Stimulated activated CD4-positive, alpha-beta T cell treated with anti-CD3 and anti-CD28 coated beads, Interleukin-1b, Interleukin-23, amount 100 ng/mL, for 24 hours (primary cell): ENCODE measurements at regions not wholly inside any gene's neighbourhood (a gene's known extent, or its start where the extent isn't known, plus 50 kb on each side); places are given as distances from the start of the nearest gene placed in this dataset.

Experiments used
- DNase-seq, 4 experiments: peaks; one replicate each; pipeline ENCODE4 v3.0.0-alpha.2; 2020; ENCODE audit warnings: low read depth in 4 of 4, low spot score in 1 of 4

DNA sequence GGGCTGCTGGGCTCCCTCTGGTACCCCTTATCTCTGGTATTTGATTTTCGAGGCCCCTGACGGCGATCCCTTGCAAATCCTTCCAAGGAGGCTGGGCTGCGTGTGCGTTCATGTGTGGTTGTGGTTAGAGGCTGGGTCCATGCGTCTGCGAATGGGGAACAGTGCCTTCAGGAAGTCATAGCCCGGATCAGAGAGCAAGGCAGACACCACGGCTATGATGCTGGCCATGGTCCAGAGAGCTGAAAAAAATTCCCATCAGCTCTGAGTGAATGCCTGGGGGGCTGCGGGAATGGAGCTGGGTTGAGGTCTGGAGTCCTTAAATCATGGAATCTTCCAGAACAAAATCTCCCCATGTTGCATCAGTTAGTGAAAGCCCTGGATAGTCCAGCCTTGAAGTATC is 145.5 kb downstream of the ACKR3 start:
- no peak for DNase-seq

DNA sequence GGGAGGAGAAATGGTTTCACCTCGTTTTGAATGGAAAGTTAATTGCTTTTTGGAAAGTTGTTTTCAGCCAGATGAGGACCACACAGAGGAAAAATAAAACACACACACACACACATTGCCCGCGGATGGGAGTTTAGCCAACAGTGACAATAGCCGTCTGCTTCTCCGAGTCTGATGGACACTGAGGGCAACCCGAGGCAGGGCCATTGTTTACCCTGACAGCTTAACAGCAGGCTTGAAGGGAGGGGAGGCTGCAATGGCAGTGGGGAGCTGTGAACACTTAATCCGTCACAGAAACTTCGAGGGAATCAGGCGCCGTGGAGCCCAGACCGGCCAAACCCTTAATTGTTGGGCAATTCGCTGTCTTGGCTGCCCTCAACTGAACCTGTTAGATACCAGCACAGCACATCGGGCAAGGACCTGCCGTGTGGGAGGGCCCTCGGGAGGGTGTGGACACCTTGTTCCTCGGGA is 145.9 kb downstream of the ACKR3 start:
- no peak for DNase-seq

DNA sequence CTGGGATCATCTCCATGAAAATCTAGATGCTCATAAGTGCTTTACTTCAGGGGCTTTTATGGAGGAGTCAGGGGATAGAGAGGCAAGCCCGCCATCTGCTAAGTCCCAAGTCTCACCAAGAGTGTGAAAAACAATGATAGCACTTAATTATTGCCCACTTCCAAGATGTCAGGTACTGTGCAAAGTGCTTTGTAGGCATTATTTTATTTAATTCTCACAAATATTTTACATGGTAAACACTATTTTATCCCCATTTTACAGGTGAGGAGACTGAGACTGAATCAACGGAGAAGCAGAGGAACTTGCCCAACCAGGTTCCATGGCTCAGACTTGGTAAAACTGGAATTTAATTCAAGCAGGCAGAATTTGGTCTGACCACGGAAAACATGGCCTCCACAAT is 147.5 kb downstream of the ACKR3 start:
- no peak for DNase-seq

DNA sequence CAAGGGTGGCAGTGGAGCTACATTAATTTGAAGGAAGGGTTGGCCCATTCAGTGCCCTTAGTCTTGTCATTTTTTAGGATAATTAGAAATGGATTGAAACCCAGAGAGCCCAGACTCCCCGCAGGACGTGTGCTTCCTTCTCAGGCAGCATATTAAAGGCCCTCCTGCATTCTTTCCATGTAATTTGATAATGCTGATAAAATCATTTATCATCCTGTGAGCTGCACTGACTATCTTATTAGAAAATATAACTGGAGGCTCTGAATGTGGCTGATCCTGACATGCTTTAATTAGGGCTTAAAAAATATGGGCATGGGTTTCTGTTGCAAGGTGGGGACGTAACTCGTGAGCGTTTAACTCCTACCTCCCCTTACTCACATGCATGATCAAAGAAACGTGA is 148.1 kb downstream of the ACKR3 start:
- no peak for DNase-seq

DNA sequence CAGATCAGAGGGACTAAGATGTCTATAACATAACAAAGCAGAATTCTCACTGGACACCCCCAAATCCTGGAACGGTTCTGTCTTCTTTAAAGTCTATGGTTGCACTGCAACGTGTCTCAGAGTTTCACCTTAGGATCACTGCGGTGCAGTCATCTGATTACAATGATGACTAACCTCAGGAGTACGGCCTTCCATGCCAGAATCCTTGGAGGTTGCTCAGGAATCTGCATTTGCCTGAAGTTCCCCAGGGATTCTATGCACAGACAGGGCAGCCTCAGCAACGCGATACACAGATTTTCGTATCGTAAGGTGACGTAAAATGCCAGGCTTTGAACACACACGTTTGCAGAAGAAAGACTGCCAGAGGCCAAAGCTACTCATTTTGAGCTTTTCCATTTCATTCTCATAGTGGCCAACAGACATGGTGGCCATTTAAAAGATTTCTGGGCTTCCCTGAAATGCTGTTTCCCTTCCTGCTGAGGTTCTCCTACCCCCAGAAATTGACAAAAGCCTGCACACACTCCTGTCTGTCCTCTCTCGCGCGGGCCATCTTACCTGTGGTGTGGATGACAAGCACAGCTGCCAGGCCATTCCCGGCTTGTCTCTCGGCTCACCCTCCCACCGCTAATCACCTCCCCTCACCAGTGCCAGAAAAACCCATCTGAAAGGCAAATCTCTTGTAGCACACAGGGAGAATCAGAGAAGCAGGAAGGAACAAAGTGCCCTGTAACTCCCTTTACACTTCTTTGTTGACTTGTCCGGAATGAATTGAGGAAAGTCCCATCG is 148.8 kb downstream of the ACKR3 start:
- no peak for DNase-seq

DNA sequence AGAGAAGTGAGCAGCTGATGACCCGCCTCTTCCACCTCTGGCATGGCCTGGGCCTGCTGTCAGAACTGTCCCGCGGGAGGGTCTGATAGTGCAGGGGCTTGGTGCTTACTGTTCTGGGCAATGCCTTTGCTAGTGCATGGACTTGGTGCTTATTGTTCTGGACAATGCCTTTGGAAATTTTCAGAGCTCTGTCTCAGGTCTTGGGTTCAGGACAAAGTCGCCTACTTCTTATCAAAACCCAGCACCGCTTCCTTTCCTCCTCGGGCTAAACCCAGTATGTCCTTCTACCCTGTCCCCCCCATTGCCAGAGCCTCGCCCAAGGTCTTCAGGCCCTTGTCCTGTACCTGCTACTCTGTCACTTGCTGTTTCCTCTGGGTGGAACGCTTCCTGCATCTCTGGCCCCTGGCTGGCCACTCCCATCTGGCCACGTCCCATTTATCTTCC is 149.6 kb downstream of the ACKR3 start:
- no peak for DNase-seq

DNA sequence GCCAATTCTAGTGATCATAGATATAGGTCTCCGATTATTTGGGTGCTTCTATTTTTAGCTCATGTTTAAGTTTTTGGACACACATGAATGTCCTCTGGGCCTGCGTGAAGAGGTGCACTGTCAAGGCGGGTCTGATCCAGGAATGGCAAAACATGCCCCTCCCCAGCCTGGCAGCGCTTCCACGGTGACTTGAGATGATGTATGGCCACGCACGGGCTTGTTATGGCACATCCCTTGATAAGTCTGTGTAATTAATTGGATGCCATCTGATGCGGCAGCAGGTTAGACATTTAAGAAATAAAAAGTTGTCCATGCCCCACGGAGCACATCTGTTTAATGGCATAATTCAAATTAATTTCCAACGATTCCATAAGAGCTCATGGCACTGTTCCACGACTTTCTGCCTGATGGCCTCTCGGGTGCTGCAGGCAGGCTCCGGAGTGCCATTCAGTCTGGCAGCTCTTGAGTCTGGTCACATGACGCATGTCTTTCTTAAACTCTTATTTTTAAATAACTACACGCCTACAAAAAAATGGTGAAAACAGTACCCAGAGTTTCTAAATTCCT is 151.4 kb downstream of the ACKR3 start:
- DNase-seq: no peak

DNA sequence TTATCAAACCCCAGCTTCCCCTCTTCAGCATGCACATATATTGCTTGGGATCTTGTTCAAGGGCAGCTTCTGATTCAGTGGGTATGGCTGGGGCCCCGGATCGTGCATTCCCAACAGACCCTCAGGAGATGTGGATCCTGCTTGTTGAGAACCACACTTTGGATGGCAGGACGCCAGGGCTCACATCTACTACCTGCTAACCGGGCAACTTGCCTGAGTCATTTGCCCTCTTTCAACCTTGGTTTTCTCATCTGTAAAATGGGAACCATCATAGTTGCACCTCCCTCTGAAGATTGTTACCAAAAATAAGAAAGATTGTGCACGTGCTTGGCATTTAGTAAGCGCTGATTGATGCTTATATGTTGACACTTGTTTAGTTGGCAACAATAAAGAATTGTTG is 154.6 kb downstream of the ACKR3 start:
- DNase-seq: no peak

DNA sequence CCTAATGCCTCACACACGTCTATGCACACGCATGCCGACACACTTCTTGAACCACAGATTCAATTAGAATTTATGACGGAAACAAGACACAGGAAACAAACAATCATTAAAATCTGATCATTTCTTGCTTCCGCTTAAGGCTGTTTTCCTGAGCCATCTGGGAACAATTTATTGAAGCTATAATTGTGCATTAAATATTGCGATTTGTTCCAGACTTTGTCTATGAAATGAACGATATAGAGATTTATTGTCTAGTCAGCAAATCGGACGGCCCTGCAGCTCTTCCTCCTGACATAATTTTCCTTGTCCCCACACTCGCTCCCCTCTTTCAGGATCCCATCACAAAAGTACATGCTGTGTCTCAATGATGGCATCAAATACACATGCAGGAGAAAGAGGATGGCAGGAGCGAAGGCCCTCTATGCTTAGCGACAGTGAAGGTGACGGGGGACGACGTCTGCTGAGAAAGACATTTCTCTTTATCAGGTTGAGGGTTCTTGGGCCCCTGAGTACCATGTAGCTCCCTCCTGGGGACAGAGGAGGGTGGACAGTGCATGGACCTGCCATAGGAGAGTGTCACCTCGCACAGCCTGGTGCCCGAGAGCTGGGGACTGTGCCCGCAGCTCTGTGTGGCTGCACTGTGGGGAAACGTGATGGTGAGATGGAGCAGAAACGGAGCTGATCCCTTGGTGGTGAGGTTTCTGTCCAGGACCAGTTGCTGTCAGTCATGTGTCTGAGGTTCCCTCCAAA is 157.3 kb downstream of the ACKR3 start:
- no peak for DNase-seq

DNA sequence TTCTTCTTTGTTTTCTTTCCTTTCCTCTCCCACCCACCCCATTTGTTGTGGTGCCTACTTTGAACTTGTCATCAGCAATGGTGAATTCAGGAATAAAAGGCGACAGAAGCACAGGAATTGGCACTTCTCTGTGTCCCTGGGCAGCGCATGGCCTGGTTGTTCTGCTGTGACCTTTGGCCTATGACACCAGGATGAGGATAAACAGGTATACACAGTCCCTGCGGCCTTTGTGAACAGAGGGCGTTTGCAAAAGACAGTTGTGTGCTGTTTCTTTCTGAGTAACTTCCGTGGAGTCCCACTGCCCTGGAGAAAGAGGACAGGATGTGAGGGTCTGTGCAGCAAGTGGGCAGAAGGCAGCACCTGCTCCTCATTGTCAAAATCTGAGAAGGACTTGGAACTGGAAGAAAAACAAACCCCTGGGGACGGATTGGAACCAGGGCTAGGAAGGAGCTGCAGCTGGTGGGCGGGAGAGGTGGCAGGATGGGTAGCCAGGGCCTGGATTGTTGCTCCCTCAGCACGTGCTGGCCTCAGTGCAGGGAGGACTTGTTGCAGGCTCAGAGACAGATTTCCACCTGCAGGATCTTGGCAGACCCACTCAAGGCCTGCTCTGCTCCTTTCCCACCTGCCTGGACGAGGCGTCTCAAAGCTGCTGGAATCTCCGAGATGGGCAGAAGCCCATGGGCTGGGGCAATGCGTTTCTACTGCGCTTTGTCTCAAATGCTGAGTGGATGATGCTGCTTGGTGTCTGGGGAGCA is 159.5 kb downstream of the ACKR3 start:
- no peak for DNase-seq

DNA sequence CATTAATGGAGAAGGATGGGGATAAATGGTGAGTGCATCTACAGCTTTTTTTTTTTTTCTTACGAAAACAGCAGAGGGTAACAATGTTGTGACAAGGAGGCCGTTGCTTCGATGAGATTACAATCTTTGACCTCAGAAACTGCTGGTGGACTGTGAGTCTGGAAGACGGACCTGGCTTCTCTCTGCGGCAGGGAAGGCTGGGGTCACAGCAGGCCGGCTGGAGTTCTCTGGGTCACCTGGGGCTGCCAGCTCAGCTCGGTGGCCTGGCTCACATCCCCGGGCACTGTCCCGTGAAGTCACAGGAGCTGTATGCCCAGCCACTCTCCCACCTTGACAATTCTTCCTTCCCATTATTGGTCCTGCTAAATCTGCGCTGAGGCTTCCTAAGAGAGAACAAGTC is 160.8 kb downstream of the ACKR3 start:
- no peak for DNase-seq

DNA sequence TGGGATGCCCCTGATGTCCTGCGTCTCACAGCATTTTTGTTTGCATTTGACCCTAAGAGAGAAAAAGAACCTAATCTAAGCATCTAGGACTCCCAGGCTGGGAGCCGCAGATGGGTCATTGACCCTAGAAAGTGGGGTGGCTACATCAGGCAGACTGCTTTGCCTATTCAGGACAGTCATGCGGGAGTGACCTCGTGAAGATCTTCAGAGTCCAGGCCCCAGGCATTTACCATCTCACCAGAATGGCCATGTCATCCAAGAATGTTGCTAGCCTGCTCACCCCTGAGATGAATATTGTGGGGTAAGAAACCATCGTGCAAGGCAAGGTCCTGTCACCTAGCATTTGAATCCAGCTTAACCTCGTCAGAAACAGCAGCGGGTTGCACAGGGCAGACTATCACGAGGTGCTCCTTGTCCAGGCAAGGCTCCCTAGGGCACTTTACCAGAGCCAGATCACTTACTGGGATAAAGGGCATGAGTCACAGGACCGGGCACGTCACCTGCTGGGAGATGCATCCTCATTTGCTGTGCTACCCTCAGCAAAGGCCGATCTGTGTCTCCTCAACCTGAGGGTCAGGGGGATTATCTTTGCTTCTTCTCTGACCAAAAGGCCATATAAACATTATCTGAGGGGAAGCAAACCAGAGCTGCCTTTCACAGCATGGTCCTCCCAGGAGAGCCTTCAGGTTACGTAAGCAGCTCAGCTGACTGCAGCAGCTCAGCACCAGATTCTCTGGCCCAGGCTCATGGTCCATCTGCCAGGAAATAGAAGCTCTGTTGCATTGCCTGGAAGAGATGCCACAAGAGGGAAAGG is 162.3 kb downstream of the ACKR3 start:
- no peak for DNase-seq

DNA sequence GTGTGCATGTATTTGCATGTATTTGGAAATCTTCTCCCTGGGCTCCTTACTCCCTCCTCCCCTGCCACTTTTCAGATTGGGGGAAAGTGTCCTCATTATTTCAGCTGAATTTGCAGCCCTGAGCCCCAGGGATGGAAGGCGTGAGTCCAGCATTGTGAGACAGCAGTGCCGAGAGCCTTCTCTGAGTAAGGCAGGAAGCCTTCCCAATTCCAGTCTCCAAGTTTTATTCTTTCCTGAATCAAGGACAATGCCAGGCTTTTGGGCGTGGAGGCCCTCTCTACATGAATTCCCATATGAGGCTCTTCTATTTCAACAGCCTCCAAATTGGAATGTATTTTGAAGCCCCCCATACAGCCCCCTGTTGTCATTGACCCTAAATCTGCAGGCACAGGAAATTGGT is 163.5 kb downstream of the ACKR3 start:
- no peak for DNase-seq

DNA sequence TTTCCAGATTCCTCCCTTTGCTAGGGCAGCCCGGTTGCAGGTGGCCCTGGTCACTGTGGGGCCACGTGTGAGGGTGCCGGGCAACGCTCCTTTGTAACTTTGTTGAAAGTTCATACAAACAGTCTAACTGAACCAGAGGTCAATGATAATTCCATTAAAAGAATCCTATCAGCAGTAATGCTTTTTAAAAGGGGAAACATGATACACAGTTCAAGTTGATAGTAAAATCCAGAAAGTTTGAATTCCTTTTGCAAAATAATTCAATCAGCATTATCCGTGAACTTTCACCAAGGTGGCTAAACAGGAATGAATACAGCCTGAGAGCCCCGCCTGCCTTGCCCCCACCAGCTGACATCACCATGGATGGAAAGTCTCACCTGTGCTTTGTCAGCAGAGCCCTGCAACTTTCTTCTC is 166.2 kb downstream of the ACKR3 start:
- DNase-seq: no peak

DNA sequence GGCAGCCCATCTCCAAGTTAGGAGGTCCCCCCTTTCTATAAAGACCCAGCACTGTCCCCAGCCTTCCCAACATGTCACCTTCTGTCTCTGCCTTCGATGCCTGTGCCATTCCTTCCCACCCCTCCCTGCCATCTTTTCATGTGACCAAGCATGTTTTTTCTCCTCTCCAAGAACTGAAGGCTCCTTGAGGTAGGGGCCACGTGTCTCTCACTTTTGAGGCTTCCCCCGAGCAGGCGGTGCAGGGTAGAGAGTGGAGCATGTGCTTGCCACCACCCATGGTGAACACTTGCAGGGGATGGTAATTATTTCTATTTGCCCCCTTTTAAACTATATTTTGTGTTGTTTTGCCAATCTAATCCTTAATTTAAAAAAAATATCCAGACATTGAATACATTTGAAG is 168.4 kb downstream of the ACKR3 start:
- no peak for DNase-seq

DNA sequence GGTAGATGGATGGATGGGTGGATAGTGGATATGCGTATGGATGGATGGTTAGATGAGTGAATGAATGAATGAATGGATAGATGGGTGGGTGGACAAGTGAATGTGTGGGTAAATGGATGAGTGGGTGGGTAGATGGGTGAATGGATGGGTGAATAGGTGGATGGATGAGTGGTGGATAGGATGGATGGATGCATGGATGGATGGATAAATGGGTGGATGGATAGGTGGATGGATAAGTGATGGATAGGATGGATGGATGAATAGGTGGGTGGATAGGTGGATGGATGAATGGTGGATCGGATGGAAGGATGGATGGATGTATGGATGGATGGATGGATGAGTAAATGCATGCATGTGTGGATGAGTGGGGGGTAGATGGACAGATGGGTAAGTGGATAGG is 169.3 kb downstream of the ACKR3 start:
- DNase-seq: no peak

DNA sequence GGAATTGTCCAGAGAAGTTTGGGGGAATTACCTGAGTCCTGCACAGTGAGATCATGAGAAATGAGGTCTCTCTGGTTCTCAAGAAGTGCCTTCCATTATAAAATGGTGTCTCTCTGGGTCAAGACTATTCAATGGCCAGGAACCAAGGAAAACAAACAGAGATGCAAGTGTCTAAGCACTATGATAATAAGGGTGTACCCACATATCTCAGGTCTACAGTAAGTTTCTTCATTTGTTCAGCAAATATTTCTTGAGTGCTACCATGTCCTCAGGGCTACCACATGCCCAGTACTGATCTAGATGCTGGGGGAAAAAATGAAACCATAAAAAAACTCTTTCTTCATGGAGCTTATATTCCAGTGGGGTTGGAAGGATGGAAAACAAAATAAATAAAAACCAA is 170.0 kb downstream of the ACKR3 start:
- DNase-seq: no peak

DNA sequence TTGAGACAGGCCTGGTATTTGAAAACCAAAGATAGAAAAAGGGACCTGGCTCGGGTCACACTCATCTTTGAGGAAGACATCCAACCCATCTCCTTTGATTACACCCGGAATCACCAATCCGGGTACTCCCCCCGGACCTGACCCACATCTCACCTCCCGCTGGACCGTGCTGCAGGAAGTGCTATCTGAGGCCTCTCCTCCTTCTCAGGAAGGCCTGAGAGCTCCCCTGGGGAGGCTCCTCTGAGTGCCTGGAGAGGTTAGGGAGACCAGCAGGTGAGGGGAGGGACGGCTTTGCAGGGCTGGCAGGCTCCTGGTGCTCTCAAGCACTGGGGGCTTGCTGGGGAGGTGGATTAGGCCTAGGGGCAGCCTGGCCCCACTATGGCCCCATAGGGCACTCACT is 170.9 kb downstream of the ACKR3 start:
- no peak for DNase-seq

DNA sequence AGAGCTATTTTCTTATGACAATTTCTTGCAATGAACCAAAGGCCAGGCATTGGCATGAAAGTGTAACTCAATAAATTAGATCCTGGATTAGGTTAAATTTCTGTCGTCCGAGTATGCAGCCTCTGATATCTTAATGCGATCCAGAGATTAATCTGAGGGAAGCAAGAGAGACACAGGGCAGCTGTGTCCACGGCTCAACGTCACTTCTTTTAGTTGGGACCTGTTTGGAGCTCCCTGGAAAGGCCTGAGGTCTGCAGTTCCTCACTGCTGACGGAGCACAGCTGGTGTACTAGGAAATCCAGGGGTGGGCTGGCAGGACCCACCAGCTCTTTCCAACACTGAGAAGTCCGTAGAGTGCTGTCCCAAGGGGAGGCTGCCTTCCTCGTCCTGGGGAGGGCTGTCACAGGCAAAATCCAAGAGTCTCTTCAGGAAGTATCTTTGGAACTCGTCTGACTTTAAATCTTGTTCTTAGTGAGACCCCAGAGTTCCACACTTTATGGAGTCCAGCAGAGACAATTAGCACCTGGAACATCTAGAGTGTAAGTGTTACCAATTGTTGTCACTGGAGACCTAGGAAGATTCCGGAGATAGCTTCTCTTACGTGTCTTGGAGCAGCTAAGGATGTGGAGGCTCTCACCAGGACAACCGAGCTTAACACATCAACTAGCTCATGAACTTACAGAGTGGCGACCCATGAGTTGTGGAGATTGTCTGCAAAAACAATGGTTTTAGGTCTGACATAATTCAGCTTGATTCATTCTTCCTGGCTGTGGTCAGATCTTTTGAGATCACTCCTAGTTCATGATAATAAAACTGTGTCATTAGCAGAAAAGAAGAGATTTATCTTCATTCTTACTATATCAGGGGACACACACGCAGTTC is 173.7 kb downstream of the ACKR3 start:
- DNase-seq: no peak

DNA sequence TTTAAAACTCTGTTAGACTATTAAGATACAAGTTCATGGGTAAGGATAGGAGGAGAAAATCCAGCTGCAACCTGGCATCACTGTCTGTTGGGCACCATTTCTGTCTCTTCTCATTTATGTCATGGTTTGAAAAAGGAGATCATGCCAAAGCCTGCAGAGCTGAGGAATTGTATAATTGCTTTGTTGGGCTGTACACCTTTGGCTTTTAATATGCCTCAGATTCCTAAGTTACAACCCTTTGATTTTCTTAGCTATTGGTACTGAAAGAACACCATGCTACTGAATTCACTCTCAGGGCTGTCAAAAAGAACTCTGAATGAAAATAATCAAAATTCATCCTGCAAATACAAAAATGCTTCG is 174.3 kb downstream of the ACKR3 start:
- no peak for DNase-seq
